ENCODE measurements at regions not wholly inside any gene's neighbourhood (a gene's known extent, or its start where the extent isn't known, plus 50 kb on each side); places are given as distances from the start of the nearest gene placed in this dataset.

GRCh38 chr2:17068021-17068420 lies 402.4 kb upstream of the CYRIA start:
- peaks cover 0 to 2% (median 0%) of the 10 kb centered on the region in 4 donors for H3K9me3 ChIP-seq
- no peaks in the 10 kb centered on the region for H3K36me3 ChIP-seq
- 71 to 77% methylated on average over 4 of the region's 4 CpGs for WGBS, 2 donors
- H3K4me3 ChIP-seq, result no peak overlapping the region
- no peaks in the 10 kb centered on the region for H3K27me3 ChIP-seq
- no peak for DNase-seq (ENCODE audit: low spot score in 2 of 2)
- TF ChIP-seq CTCF (IDR thresholded peaks at IDR 0.05) (no peak), POLR2A (IDR thresholded peaks at IDR 0.05) (no peak), EP300 (IDR thresholded peaks at IDR 0.05) (no peak)
- no peak overlapping the region for H3K27ac ChIP-seq
- H3K4me1 ChIP-seq, result no peaks in the 10 kb centered on the region

GRCh38 chr2:17065536-17065935 lies 399.9 kb upstream of the CYRIA start:
- DNase-seq (ENCODE audit: low spot score in 2 of 2), result no peak
- Histone ChIP-seq H3K36me3 (no peaks in the 10 kb centered on the region), H3K9me3 (no peaks in the 10 kb centered on the region), H3K27me3 (no peaks in the 10 kb centered on the region), H3K4me3 (no peak overlapping the region), H3K27ac (no peak overlapping the region), H3K4me1 (no peaks in the 10 kb centered on the region)
- TF ChIP-seq EP300 (IDR thresholded peaks at IDR 0.05) (no peak), POLR2A (IDR thresholded peaks at IDR 0.05) (no peak), CTCF (IDR thresholded peaks at IDR 0.05) (no peak)
- 71 to 73% methylated on average over 6 of the region's 6 CpGs for WGBS, 2 donors

- TF ChIP-seq CTCF (IDR thresholded peaks at IDR 0.05) (no peak), EP300 (IDR thresholded peaks at IDR 0.05) (no peak), POLR2A (IDR thresholded peaks at IDR 0.05) (no peak)
- Histone ChIP-seq H3K4me3 (no peak overlapping the region), H3K9me3 (no peaks in the 10 kb centered on the region), H3K27ac (no peak overlapping the region), H3K36me3 (no peaks in the 10 kb centered on the region), H3K27me3 (no peaks in the 10 kb centered on the region), H3K4me1 (no peaks in the 10 kb centered on the region)
- DNase-seq (ENCODE audit: low spot score in 2 of 2), result no peak
- 92 to 98% methylated on average over 2 of the region's 2 CpGs for WGBS, 2 donors
These were observed 395.4 kb upstream of the CYRIA start for GRCh38 chr2:17061028-17061427.

- H3K9me3 ChIP-seq, result no peaks in the 10 kb centered on the region
- H3K27ac ChIP-seq, result no peak overlapping the region
- no peak overlapping the region for H3K4me3 ChIP-seq
- H3K4me1 ChIP-seq, result no peaks in the 10 kb centered on the region
- H3K36me3 ChIP-seq, result no peaks in the 10 kb centered on the region
- no peak for DNase-seq (ENCODE audit: low spot score in 2 of 2)
- no peak for TF ChIP-seq POLR2A (IDR thresholded peaks at IDR 0.05)
- no peaks in the 10 kb centered on the region for H3K27me3 ChIP-seq
- WGBS, 2 donors, result 69 to 82% methylated on average over 1 of the region's 1 CpG
These were observed 393.8 kb upstream of the CYRIA start for GRCh38 chr2:17059458-17059857.

- Histone ChIP-seq H3K9me3 (no peaks in the 10 kb centered on the region), H3K36me3 (no peaks in the 10 kb centered on the region), H3K4me1 (no peaks in the 10 kb centered on the region), H3K27ac (no peak overlapping the region), H3K27me3 (no peaks in the 10 kb centered on the region), H3K4me3 (no peak overlapping the region)
- no peak for TF ChIP-seq EP300 (IDR thresholded peaks at IDR 0.05)
- no peak for TF ChIP-seq CTCF (IDR thresholded peaks at IDR 0.05)
- TF ChIP-seq POLR2A (IDR thresholded peaks at IDR 0.05), result no peak
- 43 to 48% methylated on average over 3 of the region's 3 CpGs for WGBS, 2 donors
- DNase-seq (ENCODE audit: low spot score in 2 of 2), result no peak
These were observed 393.3 kb upstream of the CYRIA start for GRCh38 chr2:17058772-17059402.
